HepG2 (cell line): ENCODE measurements at regions not wholly inside any gene's neighbourhood (a gene's known extent, or its start where the extent isn't known, plus 50 kb on each side); places are given as distances from the start of the nearest gene placed in this dataset.
A peak's percentile ranks its signal among the peaks of the same experiment; 100 is the strongest.

Experiments used
- CBX5 ChIP-seq: sonication (generic); formaldehyde crosslinking; IDR thresholded peaks from 2 replicates; pipeline ENCODE4 v1.4.0; 2020; ENCODE audit warnings: missing genetic modification reagents, borderline replicate concordance
- CENPT ChIP-seq: sonication (generic); formaldehyde crosslinking; IDR thresholded peaks from 2 replicates; pipeline ENCODE4 v1.8.0; 2022; ENCODE audit warnings: low read depth, mild to moderate bottlenecking, moderate library complexity, missing genetic modification reagents
- DDIT3 ChIP-seq: sonication (generic); formaldehyde crosslinking; IDR thresholded peaks from 2 replicates; pipeline ENCODE4 v1.4.0; 2020; ENCODE audit warnings: mild to moderate bottlenecking, missing genetic modification reagents
- FOXO1 ChIP-seq: sonication (generic); formaldehyde crosslinking; IDR thresholded peaks from 2 replicates; pipeline ENCODE4 v1.4.0; 2020; ENCODE audit warnings: missing genetic modification reagents
- HMG20A ChIP-seq: IDR thresholded peaks from 2 replicates; pipeline ENCODE4 v1.6.1; 2016; ENCODE audit warnings: borderline replicate concordance
- HNRNPL ChIP-seq: fragments of 200-400 bp; formaldehyde crosslinking; IDR thresholded peaks from 2 replicates; pipeline ENCODE4 v1.6.1; 2017; ENCODE audit warnings: mild to moderate bottlenecking, low read depth, low read length
- IRF2 ChIP-seq: IDR thresholded peaks from 2 replicates; pipeline ENCODE4 v1.6.1; 2018; ENCODE audit warnings: missing genetic modification reagents, missing compliant biosample characterization
- KDM1A ChIP-seq: IDR thresholded peaks from 2 replicates; pipeline ENCODE4 v1.6.1; 2016; ENCODE audit warnings: missing compliant biosample characterization
- MEIS2 ChIP-seq: sonication (generic); formaldehyde crosslinking; IDR thresholded peaks from 2 replicates; pipeline ENCODE4 v1.9.0; 2021; ENCODE audit warnings: mild to moderate bottlenecking, missing genetic modification reagents
- MTA3 ChIP-seq: sonication (generic); formaldehyde crosslinking; IDR thresholded peaks from 2 replicates; pipeline ENCODE4 v1.4.0; 2020; ENCODE audit warnings: missing genetic modification reagents
- NR2F2 ChIP-seq: IDR thresholded peaks from 2 replicates; pipeline ENCODE4 v1.6.1; 2012; ENCODE audit warnings: low read depth, inconsistent platforms, borderline replicate concordance
- PRDM10 ChIP-seq: sonication (generic); formaldehyde crosslinking; IDR thresholded peaks from 2 replicates; pipeline ENCODE4 v1.4.0; 2020; ENCODE audit warnings: low read depth, missing genetic modification reagents
- PRMT3 ChIP-seq: sonication (generic); formaldehyde crosslinking; IDR thresholded peaks from 2 replicates; pipeline ENCODE4 v1.8.1; 2022; ENCODE audit warnings: low read depth, mild to moderate bottlenecking, moderate library complexity, missing genetic modification reagents, borderline replicate concordance
- REL ChIP-seq: sonication (generic); formaldehyde crosslinking; conservative IDR thresholded peaks from 2 replicates; pipeline ENCODE4 v1.8.0; 2022; ENCODE audit warnings: mild to moderate bottlenecking, missing genetic modification reagents, moderate library complexity
- SKI ChIP-seq: fragments of 450-650 bp; IDR thresholded peaks from one replicate; pipeline ENCODE4 v1.6.1; 2018; ENCODE audit warnings: mild to moderate bottlenecking; ENCODE audit not compliant: partially characterized antibody
- TCF12 ChIP-seq, 2 experiments: fragments of 450-650 bp in 1 of 2; sonication (generic) in 1 of 2; formaldehyde crosslinking in 1 of 2; IDR thresholded peaks; 2 replicates each; pipeline versions ENCODE4 v1.6.1 to v1.8.0; 2017 to 2022; ENCODE audit warnings: antibody characterized with exemption in 1 of 2, mild to moderate bottlenecking in 1 of 2, missing genetic modification reagents in 1 of 2, moderate library complexity in 1 of 2
- TEF ChIP-seq: sonication (generic); formaldehyde crosslinking; IDR thresholded peaks from 2 replicates; pipeline ENCODE4 v1.5.0; 2020; ENCODE audit warnings: missing genetic modification reagents
- ZFY ChIP-seq: sonication (generic); formaldehyde crosslinking; IDR thresholded peaks from 2 replicates; pipeline ENCODE4 v1.4.0; 2020; ENCODE audit warnings: missing genetic modification reagents
- ZMYM4 ChIP-seq: sonication (generic); formaldehyde crosslinking; IDR thresholded peaks from 2 replicates; pipeline ENCODE4 v1.8.1; 2023; ENCODE audit warnings: mild to moderate bottlenecking, missing genetic modification reagents
- ZNF556 ChIP-seq: sonication (generic); formaldehyde crosslinking; IDR thresholded peaks from 2 replicates; pipeline ENCODE4 v1.4.0; 2020; ENCODE audit warnings: mild to moderate bottlenecking, missing genetic modification reagents, borderline replicate concordance
- ZNF614 ChIP-seq: IDR thresholded peaks from 2 replicates; pipeline ENCODE4 v1.6.1; 2018; ENCODE audit warnings: missing biosample characterization, missing genetic modification reagents, inconsistent platforms, borderline replicate concordance
- ZXDC ChIP-seq: sonication (generic); formaldehyde crosslinking; IDR thresholded peaks from 2 replicates; pipeline ENCODE4 v1.5.0; 2020; ENCODE audit warnings: mild to moderate bottlenecking, missing genetic modification reagents
- TF ChIP-seq, protein P1 (sequence below): sonication (generic); formaldehyde crosslinking; IDR thresholded peaks from 2 replicates; pipeline ENCODE4 v1.4.0; 2020; ENCODE audit warnings: missing genetic modification reagents, borderline replicate concordance

DNA sequence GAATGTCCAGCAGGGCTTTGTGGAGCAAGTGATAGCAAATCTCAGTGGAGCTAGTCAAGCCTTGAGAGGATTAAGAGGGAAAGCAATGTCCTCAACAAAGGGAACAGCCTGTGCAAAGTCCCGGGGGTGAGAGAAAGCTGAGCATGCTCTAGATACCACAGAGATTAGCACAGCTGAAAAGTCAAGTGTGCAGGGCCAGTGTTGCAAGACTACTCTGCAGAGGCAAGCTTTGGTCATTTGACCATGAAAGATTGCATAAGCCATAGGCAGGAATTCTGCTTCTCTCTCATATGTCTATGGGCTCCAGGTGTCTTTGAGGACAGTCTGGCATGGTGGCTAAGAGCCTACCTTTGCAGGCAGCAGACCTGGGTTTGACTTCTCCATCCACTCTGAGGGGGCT is 181.0 kb upstream of the JUN start (continued):
- TF ChIP-seq KDM1A (CRISPR knock-in tag) (peak; percentile 89; the same call in 1 of the 2 replicates), MTA3 (CRISPR knock-in tag) (no peak), PRDM10 (no peak), REL (CRISPR knock-in tag) (no peak), TCF12 (IDR thresholded peaks at IDR 0.05) (no peak), TCF12 (CRISPR knock-in tag; IDR thresholded peaks at IDR 0.05) (no peak), TEF (no peak), CBX5 (CRISPR knock-in tag) (0 out of 2 replicates have a peak, but pooled peaks have one; percentile 38), NR2F2 (no peak), FOXO1 (CRISPR knock-in tag) (0 out of 2 replicates have a peak, but pooled peaks have one; percentile 31), CENPT (CRISPR knock-in tag) (no peak), ZFY (no peak), SKI (no peak), ZMYM4 (CRISPR knock-in tag) (0 out of 2 replicates have a peak, but pooled peaks have one; percentile 35), ZNF556 (CRISPR knock-in tag) (no peak), HNRNPL (no peak), ZXDC (CRISPR knock-in tag) (no peak), IRF2 (CRISPR knock-in tag) (no peak), PRMT3 (CRISPR knock-in tag) (no peak), DDIT3 (CRISPR knock-in tag) (no peak), MEIS2 (no peak), HMG20A (0 out of 2 replicates have a peak, but pooled peaks have one; percentile 32), ZNF614 (no peak)
- TF ChIP-seq, protein P1, sequence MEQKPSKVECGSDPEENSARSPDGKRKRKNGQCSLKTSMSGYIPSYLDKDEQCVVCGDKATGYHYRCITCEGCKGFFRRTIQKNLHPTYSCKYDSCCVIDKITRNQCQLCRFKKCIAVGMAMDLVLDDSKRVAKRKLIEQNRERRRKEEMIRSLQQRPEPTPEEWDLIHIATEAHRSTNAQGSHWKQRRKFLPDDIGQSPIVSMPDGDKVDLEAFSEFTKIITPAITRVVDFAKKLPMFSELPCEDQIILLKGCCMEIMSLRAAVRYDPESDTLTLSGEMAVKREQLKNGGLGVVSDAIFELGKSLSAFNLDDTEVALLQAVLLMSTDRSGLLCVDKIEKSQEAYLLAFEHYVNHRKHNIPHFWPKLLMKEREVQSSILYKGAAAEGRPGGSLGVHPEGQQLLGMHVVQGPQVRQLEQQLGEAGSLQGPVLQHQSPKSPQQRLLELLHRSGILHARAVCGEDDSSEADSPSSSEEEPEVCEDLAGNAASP (CRISPR knock-in tag) = peak; percentile 14; the same call in 1 of the 2 replicates
